ENCODE measurements at regions not wholly inside any gene's neighbourhood (a gene's known extent, or its start where the extent isn't known, plus 50 kb on each side); places are given as distances from the start of the nearest gene placed in this dataset.

DNA sequence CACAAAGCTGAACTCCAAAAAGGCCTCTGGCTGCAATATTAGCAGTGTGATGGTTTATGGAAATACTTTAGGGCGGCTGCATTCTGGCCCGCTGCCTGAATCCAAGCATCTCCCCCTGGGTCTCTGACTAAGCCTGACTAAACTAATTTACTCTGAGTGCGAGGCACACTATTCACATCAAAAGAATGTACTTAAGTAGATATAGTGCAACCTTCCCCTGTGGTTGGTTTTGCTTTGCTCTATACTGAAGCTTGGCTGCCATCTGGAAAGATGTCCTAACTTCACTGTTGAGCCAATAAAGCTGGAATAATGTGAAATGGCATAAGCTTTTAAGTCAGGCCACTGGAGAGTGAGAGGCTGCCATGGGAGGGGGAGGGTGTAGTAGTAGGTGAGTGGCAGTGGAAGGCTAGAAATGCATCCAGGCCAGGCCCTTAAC, 321.6 kb downstream of the AASDHPPT start:
- H3K27ac ChIP-seq (ENCODE audit: low read depth, low read length, poor library complexity, severe bottlenecking) = no peak overlapping the region
- no peak overlapping the region for H2AFZ ChIP-seq (ENCODE audit: low read length)
- no peaks in the 10 kb centered on the region for H3K36me3 ChIP-seq (ENCODE audit: insufficient read depth, low read length)
- H4K20me1 ChIP-seq (ENCODE audit: insufficient read depth, low read length) = no peaks in the 10 kb centered on the region
- TF ChIP-seq, protein P1, sequence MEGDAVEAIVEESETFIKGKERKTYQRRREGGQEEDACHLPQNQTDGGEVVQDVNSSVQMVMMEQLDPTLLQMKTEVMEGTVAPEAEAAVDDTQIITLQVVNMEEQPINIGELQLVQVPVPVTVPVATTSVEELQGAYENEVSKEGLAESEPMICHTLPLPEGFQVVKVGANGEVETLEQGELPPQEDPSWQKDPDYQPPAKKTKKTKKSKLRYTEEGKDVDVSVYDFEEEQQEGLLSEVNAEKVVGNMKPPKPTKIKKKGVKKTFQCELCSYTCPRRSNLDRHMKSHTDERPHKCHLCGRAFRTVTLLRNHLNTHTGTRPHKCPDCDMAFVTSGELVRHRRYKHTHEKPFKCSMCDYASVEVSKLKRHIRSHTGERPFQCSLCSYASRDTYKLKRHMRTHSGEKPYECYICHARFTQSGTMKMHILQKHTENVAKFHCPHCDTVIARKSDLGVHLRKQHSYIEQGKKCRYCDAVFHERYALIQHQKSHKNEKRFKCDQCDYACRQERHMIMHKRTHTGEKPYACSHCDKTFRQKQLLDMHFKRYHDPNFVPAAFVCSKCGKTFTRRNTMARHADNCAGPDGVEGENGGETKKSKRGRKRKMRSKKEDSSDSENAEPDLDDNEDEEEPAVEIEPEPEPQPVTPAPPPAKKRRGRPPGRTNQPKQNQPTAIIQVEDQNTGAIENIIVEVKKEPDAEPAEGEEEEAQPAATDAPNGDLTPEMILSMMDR (IDR thresholded peaks at IDR 0.05; ENCODE audit: low read length) = no peak
- TF ChIP-seq EZH2 (IDR thresholded peaks at IDR 0.05; ENCODE audit: borderline replicate concordance, low read length) = no peak
- H3K9me3 ChIP-seq (ENCODE audit: low read length) = no peaks in the 10 kb centered on the region
- H3K4me3 ChIP-seq (ENCODE audit: low read depth, low read length, poor library complexity, severe bottlenecking) = no peak overlapping the region
- H3F3A ChIP-seq (ENCODE audit: insufficient read depth, low read length) = no peaks in the 10 kb centered on the region
- H3K4me1 ChIP-seq (ENCODE audit: insufficient read depth, low read length, severe bottlenecking) = no peaks in the 10 kb centered on the region
- no peak overlapping the region for H3K9ac ChIP-seq (ENCODE audit: low read length)
- H3K79me2 ChIP-seq (ENCODE audit: insufficient read depth, low read length) = no peaks in the 10 kb centered on the region
- no peaks in the 10 kb centered on the region for H3K27me3 ChIP-seq (ENCODE audit: insufficient read depth, low read length)
- H3K4me2 ChIP-seq (ENCODE audit: low read length) = no peak overlapping the region
- no peaks in the 10 kb centered on the region for H3K9me2 ChIP-seq (ENCODE audit: low read depth, low read length)

DNA sequence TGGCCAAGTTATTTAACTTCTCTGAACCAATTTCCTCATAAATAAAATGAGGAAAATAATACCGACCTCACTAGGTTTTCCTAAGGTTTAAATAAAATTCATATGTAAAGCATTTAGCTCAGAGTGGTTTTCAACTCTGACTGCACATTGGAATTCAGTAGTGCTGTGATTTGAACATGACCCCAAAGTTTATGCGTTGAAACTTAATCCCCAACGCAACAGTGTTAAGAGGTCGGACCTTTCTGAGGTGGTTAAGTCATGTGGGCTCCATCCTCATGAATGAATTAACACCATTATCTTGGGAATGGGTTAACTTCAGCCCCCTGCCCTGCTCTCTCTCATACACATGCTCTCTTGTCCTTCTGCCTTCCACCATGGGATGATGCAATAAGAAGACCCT, 322.2 kb downstream of the AASDHPPT start:
- H3K9ac ChIP-seq (ENCODE audit: low read length) = no peak overlapping the region
- H3K9me2 ChIP-seq (ENCODE audit: low read depth, low read length) = no peaks in the 10 kb centered on the region
- no peaks in the 10 kb centered on the region for H3K27me3 ChIP-seq (ENCODE audit: insufficient read depth, low read length)
- no peak overlapping the region for H3K4me2 ChIP-seq (ENCODE audit: low read length)
- H4K20me1 ChIP-seq (ENCODE audit: insufficient read depth, low read length) = no peaks in the 10 kb centered on the region
- H3K4me3 ChIP-seq (ENCODE audit: low read depth, low read length, poor library complexity, severe bottlenecking) = no peak overlapping the region
- no peak overlapping the region for H2AFZ ChIP-seq (ENCODE audit: low read length)
- no peak overlapping the region for H3K27ac ChIP-seq (ENCODE audit: low read depth, low read length, poor library complexity, severe bottlenecking)
- H3K36me3 ChIP-seq (ENCODE audit: insufficient read depth, low read length) = no peaks in the 10 kb centered on the region
- H3F3A ChIP-seq (ENCODE audit: insufficient read depth, low read length) = no peaks in the 10 kb centered on the region
- H3K79me2 ChIP-seq (ENCODE audit: insufficient read depth, low read length) = no peaks in the 10 kb centered on the region
- no peaks in the 10 kb centered on the region for H3K9me3 ChIP-seq (ENCODE audit: low read length)
- TF ChIP-seq, protein P1 (IDR thresholded peaks at IDR 0.05; ENCODE audit: low read length) = no peak
- no peak for TF ChIP-seq EZH2 (IDR thresholded peaks at IDR 0.05; ENCODE audit: borderline replicate concordance, low read length)
- H3K4me1 ChIP-seq (ENCODE audit: insufficient read depth, low read length, severe bottlenecking) = no peaks in the 10 kb centered on the region

DNA sequence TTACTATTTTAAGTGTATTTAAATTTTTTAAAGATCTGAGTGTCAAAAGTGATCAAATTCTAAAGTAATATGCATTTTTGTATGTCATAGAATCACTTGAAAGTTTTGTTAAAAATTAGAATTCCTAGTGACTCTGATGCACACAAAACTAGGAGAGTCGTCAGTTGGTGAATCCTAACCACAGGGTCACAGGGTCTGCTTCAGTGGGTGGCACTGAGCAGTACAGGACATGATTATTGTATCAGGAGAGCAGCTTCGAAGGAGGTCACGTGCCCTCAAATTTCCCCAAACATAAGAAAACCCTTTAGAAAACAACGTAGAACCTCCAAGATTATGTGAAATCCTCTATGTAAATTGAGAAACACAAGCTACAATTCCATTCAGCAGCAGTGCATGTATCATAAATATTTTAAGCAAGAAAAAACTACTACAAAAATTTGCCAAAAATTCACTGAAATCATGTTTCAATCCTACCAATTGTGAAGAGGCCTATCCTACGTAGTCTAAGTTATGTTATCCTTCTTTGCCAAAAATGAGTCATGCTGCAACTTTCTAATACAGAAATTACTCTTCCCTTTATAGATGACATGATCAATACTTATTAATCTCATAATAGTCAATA, 323.6 kb downstream of the AASDHPPT start:
- TF ChIP-seq, protein P1 (IDR thresholded peaks at IDR 0.05; ENCODE audit: low read length) = no peak
- TF ChIP-seq EZH2 (IDR thresholded peaks at IDR 0.05; ENCODE audit: borderline replicate concordance, low read length) = no peak
- H3K4me2 ChIP-seq (ENCODE audit: low read length) = no peak overlapping the region
- H3K36me3 ChIP-seq (ENCODE audit: insufficient read depth, low read length) = no peaks in the 10 kb centered on the region
- no peaks in the 10 kb centered on the region for H3K27me3 ChIP-seq (ENCODE audit: insufficient read depth, low read length)
- no peaks in the 10 kb centered on the region for H3F3A ChIP-seq (ENCODE audit: insufficient read depth, low read length)
- H3K27ac ChIP-seq (ENCODE audit: low read depth, low read length, poor library complexity, severe bottlenecking) = no peak overlapping the region
- H3K4me3 ChIP-seq (ENCODE audit: low read depth, low read length, poor library complexity, severe bottlenecking) = no peak overlapping the region
- no peaks in the 10 kb centered on the region for H3K79me2 ChIP-seq (ENCODE audit: insufficient read depth, low read length)
- H3K9me2 ChIP-seq (ENCODE audit: low read depth, low read length) = no peaks in the 10 kb centered on the region
- H3K4me1 ChIP-seq (ENCODE audit: insufficient read depth, low read length, severe bottlenecking) = no peaks in the 10 kb centered on the region
- H2AFZ ChIP-seq (ENCODE audit: low read length) = no peak overlapping the region
- no peaks in the 10 kb centered on the region for H4K20me1 ChIP-seq (ENCODE audit: insufficient read depth, low read length)
- no peaks in the 10 kb centered on the region for H3K9me3 ChIP-seq (ENCODE audit: low read length)
- no peak overlapping the region for H3K9ac ChIP-seq (ENCODE audit: low read length)
